OCI-LY1 (cell line): ENCODE measurements at regions not wholly inside any gene's neighbourhood (a gene's known extent, or its start where the extent isn't known, plus 50 kb on each side); places are given as distances from the start of the nearest gene placed in this dataset.

Source experiments
- EZH2 ChIP-seq: fragments of 200-600 bp; sonication (generic), shearing (Covaris generic); IDR thresholded peaks from 2 replicates; pipeline ENCODE4 v1.8.0; 2017; ENCODE audit warnings: borderline replicate concordance, mixed run types, mild to moderate bottlenecking, antibody characterized with exemption, low read length, moderate library complexity, mixed read lengths
- TF ChIP-seq, protein P1 (sequence below): fragments of 200-600 bp; sonication (generic), shearing (Covaris generic); IDR thresholded peaks from 2 replicates; pipeline ENCODE4 v1.5.1; 2017; ENCODE audit warnings: mild to moderate bottlenecking, antibody characterized with exemption, low read length, moderate library complexity, mixed read lengths

DNA sequence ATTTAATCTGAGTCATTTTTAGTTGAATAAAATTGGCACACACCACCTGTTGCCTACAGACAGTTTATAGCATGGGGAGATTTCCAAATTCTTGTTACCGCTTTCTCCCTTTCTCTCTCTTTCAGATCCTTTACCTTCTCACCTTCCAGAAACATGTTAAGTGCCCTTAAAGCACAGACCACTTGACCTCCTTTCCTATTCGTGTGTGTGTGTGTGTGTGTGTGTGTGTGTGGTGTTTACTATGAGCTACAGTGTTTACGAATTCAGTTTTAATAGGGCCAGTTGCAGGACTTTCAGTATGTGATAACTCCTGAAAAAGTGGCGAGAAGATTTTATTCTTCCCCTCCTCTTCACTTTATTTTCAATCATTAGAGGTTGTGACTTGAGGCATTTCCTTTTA is 258.1 kb downstream of the BMP2 start:
- TF ChIP-seq, protein P1, sequence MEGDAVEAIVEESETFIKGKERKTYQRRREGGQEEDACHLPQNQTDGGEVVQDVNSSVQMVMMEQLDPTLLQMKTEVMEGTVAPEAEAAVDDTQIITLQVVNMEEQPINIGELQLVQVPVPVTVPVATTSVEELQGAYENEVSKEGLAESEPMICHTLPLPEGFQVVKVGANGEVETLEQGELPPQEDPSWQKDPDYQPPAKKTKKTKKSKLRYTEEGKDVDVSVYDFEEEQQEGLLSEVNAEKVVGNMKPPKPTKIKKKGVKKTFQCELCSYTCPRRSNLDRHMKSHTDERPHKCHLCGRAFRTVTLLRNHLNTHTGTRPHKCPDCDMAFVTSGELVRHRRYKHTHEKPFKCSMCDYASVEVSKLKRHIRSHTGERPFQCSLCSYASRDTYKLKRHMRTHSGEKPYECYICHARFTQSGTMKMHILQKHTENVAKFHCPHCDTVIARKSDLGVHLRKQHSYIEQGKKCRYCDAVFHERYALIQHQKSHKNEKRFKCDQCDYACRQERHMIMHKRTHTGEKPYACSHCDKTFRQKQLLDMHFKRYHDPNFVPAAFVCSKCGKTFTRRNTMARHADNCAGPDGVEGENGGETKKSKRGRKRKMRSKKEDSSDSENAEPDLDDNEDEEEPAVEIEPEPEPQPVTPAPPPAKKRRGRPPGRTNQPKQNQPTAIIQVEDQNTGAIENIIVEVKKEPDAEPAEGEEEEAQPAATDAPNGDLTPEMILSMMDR: no peak
- no peak for TF ChIP-seq EZH2
